ENCODE measurements at regions not wholly inside any gene's neighbourhood (a gene's known extent, or its start where the extent isn't known, plus 50 kb on each side); places are given as distances from the start of the nearest gene placed in this dataset.
A peak's percentile ranks its signal among the peaks of the same experiment; 100 is the strongest.

- no peak for DNase-seq (ENCODE audit: low spot score)
Measured at GRCh38 chr20:58111310-58112016, 117.0 kb downstream of the ANKRD60 start.

GRCh38 chr20:58109918-58110635, 118.4 kb downstream of the ANKRD60 start:
- no peak for DNase-seq (ENCODE audit: low spot score)

- DNase-seq (ENCODE audit: low spot score): peak; percentile 74
Measured at GRCh38 chr20:58109126-58109880, 119.2 kb downstream of the ANKRD60 start.

GRCh38 chr20:58107533-58107932, 120.9 kb downstream of the ANKRD60 start:
- DNase-seq (ENCODE audit: low spot score): no peak

- DNase-seq (ENCODE audit: low spot score): no peak
Measured at GRCh38 chr20:58106143-58106750, 122.2 kb downstream of the ANKRD60 start.

GRCh38 chr20:58103961-58104360, 124.5 kb downstream of the ANKRD60 start:
- no peak for DNase-seq (ENCODE audit: low spot score)

GRCh38 chr20:58103517-58103904, 124.9 kb downstream of the ANKRD60 start:
- DNase-seq (ENCODE audit: low spot score): no peak

- peak; percentile 25 for DNase-seq (ENCODE audit: low spot score)
Measured at GRCh38 chr20:58102744-58103516, 125.5 kb downstream of the ANKRD60 start.

- DNase-seq (ENCODE audit: low spot score): peak; percentile 90
Measured at GRCh38 chr20:58102261-58102660, 126.2 kb downstream of the ANKRD60 start.

GRCh38 chr20:58100731-58101356, 127.6 kb downstream of the ANKRD60 start:
- no peak for DNase-seq (ENCODE audit: low spot score)

- no peak for DNase-seq (ENCODE audit: low spot score)
Measured at GRCh38 chr20:58099956-58100730, 128.3 kb downstream of the ANKRD60 start.

- DNase-seq (ENCODE audit: low spot score): no peak
Measured at GRCh38 chr20:58099291-58099935, 129.0 kb downstream of the ANKRD60 start.

GRCh38 chr20:58098571-58098970, 129.9 kb downstream of the ANKRD60 start:
- DNase-seq (ENCODE audit: low spot score): no peak

- DNase-seq (ENCODE audit: low spot score): no peak
Measured at GRCh38 chr20:58097943-58098342, 130.5 kb downstream of the ANKRD60 start.

- DNase-seq (ENCODE audit: low spot score): no peak
Measured at GRCh38 chr20:58097429-58097828, 131.0 kb downstream of the ANKRD60 start.

GRCh38 chr20:58096880-58097423, 131.5 kb downstream of the ANKRD60 start:
- no peak for DNase-seq (ENCODE audit: low spot score)

GRCh38 chr20:58094698-58095097, 133.8 kb downstream of the ANKRD60 start:
- DNase-seq (ENCODE audit: low spot score): no peak

- no peak for DNase-seq (ENCODE audit: low spot score)
Measured at GRCh38 chr20:58094160-58094559, 134.3 kb downstream of the ANKRD60 start.

- DNase-seq (ENCODE audit: low spot score): no peak
Measured at GRCh38 chr20:58092871-58093270, 135.6 kb downstream of the ANKRD60 start.

- DNase-seq (ENCODE audit: low spot score): no peak
Measured at GRCh38 chr20:58092353-58092752, 136.1 kb downstream of the ANKRD60 start.
